ENCODE measurements at regions not wholly inside any gene's neighbourhood (a gene's known extent, or its start where the extent isn't known, plus 50 kb on each side); places are given as distances from the start of the nearest gene placed in this dataset.

- intact Hi-C loops (cut with micrococcal nuclease; ENCODE audit: unreplicated experiment) (loop anchor here (10.0 kb wide), 1 partner anchor 56 kb away; no protein-coding TSS in a partner anchor), in situ Hi-C loops (cut with MboI) (no loop called here)
- Histone ChIP-seq H3K27ac (ENCODE audit: control insufficient read depth, insufficient read depth) (no peak overlapping the region), H4K20me1 (ENCODE audit: control insufficient read depth, insufficient read depth) (no peaks in the 10 kb centered on the region), H3K4me3 (no peak overlapping the region), H3K4me2 (ENCODE audit: control insufficient read depth, insufficient read depth) (no peak overlapping the region), H3K9me3 (replicated peaks; ENCODE audit: control insufficient read depth, insufficient read depth, low read length) (no peaks in the 10 kb centered on the region; the same call in 2 of the 3 replicates), H3K79me2 (ENCODE audit: control insufficient read depth, insufficient read depth, low read length) (no peaks in the 10 kb centered on the region), H3K27me3 (replicated peaks in 1 of 2; ENCODE audit: control insufficient read depth in 2 of 2, insufficient read depth in 2 of 2, low read length in 1 of 2) (no peaks in the 10 kb centered on the region; a peak in 2 of 4 replicates), H2AFZ (ENCODE audit: control insufficient read depth, low read depth, low read length) (no peak overlapping the region), H3K36me3 (ENCODE audit: control insufficient read depth in 2 of 2, insufficient read depth in 2 of 2, low read length in 1 of 2) (no peaks in the 10 kb centered on the region), H3K9ac (ENCODE audit: control insufficient read depth, insufficient read depth, low read length) (no peak overlapping the region), H3K4me1 (ENCODE audit: control insufficient read depth, insufficient read depth, low read length) (no peaks in the 10 kb centered on the region)
- BruUV-seq (replicated peaks), result no TSS peak
- ChIA-PET SMC1A (ENCODE audit: uncharacterized antibody, unreplicated experiment) (no interaction called here), CTCF (no interaction called here), POLR2A (no interaction called here), RAD21 (ENCODE audit: unreplicated experiment) (no interaction called here)
- WGBS (ENCODE audit: insufficient coverage, insufficient replicate concordance, low lambda C conversion rate, missing lambda C conversion rate), result 3% methylated on average over 2 of the region's 2 CpGs
- ATAC-seq, result no peak
- no peak for FAIRE-seq
- DNase-seq (ENCODE audit: low read depth, low spot score), result no peak
- TF ChIP-seq MTA2 (IDR thresholded peaks at IDR 0.05; ENCODE audit: low read depth) (no peak), CTCF (IDR thresholded peaks at IDR 0.05 in 2 of 3, conservative IDR thresholded peaks at IDR 0.05 in 1 of 3; ENCODE audit: control insufficient read depth in 2 of 3, extremely low read depth in 1 of 3, insufficient read depth in 1 of 3, low read depth in 3 of 3, low read length in 3 of 3) (no peak), RBBP5 (conservative IDR thresholded peaks at IDR 0.05) (no peak), IKZF2 (IDR thresholded peaks at IDR 0.05) (no peak), ETV6 (conservative IDR thresholded peaks at IDR 0.05 in 1 of 2, IDR thresholded peaks at IDR 0.05 in 1 of 2; ENCODE audit: borderline replicate concordance in 1 of 2, low read depth in 1 of 2) (no peak), BACH1 (IDR thresholded peaks at IDR 0.05; ENCODE audit: borderline replicate concordance) (no peak)
Measured at GRCh38 chr11:119910650-119911049, 181.7 kb upstream of the NECTIN1 start.

GRCh38 chr11:119910051-119910450 lies 181.1 kb upstream of the NECTIN1 start:
- no peak overlapping the region for H2AFZ ChIP-seq (ENCODE audit: control insufficient read depth, low read depth, low read length)
- ChIA-PET POLR2A (no interaction called here), CTCF (no interaction called here), RAD21 (ENCODE audit: unreplicated experiment) (no interaction called here), SMC1A (ENCODE audit: uncharacterized antibody, unreplicated experiment) (interaction anchor here (0.6 kb wide), 1 partner anchor 22 kb away, joined by 3 read pairs; no protein-coding TSS in a partner anchor)
- in situ Hi-C loops (cut with MboI), result no loop called here
- H3K9ac ChIP-seq (ENCODE audit: control insufficient read depth, insufficient read depth, low read length), result no peak overlapping the region
- WGBS (ENCODE audit: insufficient coverage, insufficient replicate concordance, low lambda C conversion rate, missing lambda C conversion rate), result 32% methylated on average over 4 of the region's 4 CpGs
- H3K4me2 ChIP-seq (ENCODE audit: control insufficient read depth, insufficient read depth), result no peak overlapping the region
- intact Hi-C loops (cut with micrococcal nuclease; ENCODE audit: unreplicated experiment), result loop anchor here (10.0 kb wide), 1 partner anchor 55 kb away; no protein-coding TSS in a partner anchor
- no TSS peak for BruUV-seq (replicated peaks)
- no peak overlapping the region for H3K4me3 ChIP-seq
- H3K27ac ChIP-seq (ENCODE audit: control insufficient read depth, insufficient read depth), result no peak overlapping the region
- no peaks in the 10 kb centered on the region; the same call in 2 of the 3 replicates for H3K9me3 ChIP-seq (replicated peaks; ENCODE audit: control insufficient read depth, insufficient read depth, low read length)
- H4K20me1 ChIP-seq (ENCODE audit: control insufficient read depth, insufficient read depth), result no peaks in the 10 kb centered on the region
- H3K79me2 ChIP-seq (ENCODE audit: control insufficient read depth, insufficient read depth, low read length), result no peaks in the 10 kb centered on the region
- no peak for DNase-seq (ENCODE audit: low read depth, low spot score)
- H3K36me3 ChIP-seq (ENCODE audit: control insufficient read depth in 2 of 2, insufficient read depth in 2 of 2, low read length in 1 of 2), result no peaks in the 10 kb centered on the region
- FAIRE-seq, result no peak
- H3K27me3 ChIP-seq (replicated peaks in 1 of 2; ENCODE audit: control insufficient read depth in 2 of 2, insufficient read depth in 2 of 2, low read length in 1 of 2), result no peaks in the 10 kb centered on the region; a peak in 2 of 4 replicates
- ATAC-seq, result no peak
- H3K4me1 ChIP-seq (ENCODE audit: control insufficient read depth, insufficient read depth, low read length), result no peaks in the 10 kb centered on the region
- TF ChIP-seq PAX8 (IDR thresholded peaks at IDR 0.05) (no peak), HDAC2 (IDR thresholded peaks at IDR 0.05) (no peak), SIX5 (IDR thresholded peaks at IDR 0.05; ENCODE audit: low read depth, low read length, severe bottlenecking) (no peak), EZH2 (IDR thresholded peaks at IDR 0.05; ENCODE audit: borderline replicate concordance, control insufficient read depth, low read depth, low read length) (no peak), TBL1XR1 (IDR thresholded peaks at IDR 0.05; ENCODE audit: low read depth, low read length) (no peak), ZBTB33 (IDR thresholded peaks at IDR 0.05) (no peak), SIN3A (IDR thresholded peaks at IDR 0.05; ENCODE audit: low read depth, low read length) (no peak), KDM1A (IDR thresholded peaks at IDR 0.05; ENCODE audit: borderline replicate concordance) (no peak), PML (IDR thresholded peaks at IDR 0.05; ENCODE audit: low read length) (no peak), ZNF274 (IDR thresholded peaks at IDR 0.05; ENCODE audit: insufficient read depth, insufficient read length) (no peak), SMAD5 (IDR thresholded peaks at IDR 0.05; ENCODE audit: low read depth) (no peak), IKZF2 (IDR thresholded peaks at IDR 0.05) (no peak)
